ENCODE measurements at regions not wholly inside any gene's neighbourhood (a gene's known extent, or its start where the extent isn't known, plus 50 kb on each side); places are given as distances from the start of the nearest gene placed in this dataset.
"Not testable (repeated sequence)": the region's sequence is repeated elsewhere in the genome, so short reads cannot be mapped to it uniquely, and the experiment has no call there.

DNA sequence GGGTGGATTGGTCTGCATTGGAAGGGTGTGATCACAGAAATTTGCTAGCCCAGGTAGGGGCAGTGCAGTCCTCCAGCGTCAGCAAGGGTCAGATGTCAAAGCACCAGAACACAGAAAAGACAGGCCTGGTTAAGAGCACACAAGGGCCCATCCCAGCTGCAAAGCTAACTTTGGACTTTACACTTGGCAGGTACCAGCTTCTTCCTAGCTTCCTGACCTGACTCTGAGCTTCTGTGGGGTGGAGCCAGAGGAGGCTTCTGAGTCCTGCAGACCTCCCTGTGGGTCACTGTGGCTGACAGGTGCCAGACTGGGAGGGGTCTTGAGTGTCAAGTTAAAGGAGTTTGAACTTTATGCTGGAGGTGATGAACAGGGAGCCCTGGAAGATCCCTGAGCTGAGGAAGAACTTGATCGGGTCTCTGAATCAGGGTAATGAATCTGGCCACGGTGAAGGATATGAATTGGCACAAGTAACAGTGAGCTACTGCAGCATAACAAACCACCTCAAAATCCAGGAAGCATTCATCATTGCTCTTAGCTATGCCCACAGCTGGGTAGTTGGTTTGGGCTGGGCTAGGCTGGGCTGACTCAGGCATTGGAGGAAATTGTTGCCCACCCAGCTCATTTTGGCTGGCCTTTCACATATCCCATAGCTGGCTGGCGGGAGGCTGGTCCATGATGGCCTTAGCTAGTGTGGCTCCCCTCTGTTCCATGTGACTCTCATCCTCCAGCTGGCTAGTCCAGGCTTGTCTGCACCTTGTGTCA lies 63.4 kb downstream of the BARX1 start:
- no peak overlapping the region for H3K4me3 ChIP-seq (ENCODE audit: low read depth, low read length)
- TF ChIP-seq, protein P1, sequence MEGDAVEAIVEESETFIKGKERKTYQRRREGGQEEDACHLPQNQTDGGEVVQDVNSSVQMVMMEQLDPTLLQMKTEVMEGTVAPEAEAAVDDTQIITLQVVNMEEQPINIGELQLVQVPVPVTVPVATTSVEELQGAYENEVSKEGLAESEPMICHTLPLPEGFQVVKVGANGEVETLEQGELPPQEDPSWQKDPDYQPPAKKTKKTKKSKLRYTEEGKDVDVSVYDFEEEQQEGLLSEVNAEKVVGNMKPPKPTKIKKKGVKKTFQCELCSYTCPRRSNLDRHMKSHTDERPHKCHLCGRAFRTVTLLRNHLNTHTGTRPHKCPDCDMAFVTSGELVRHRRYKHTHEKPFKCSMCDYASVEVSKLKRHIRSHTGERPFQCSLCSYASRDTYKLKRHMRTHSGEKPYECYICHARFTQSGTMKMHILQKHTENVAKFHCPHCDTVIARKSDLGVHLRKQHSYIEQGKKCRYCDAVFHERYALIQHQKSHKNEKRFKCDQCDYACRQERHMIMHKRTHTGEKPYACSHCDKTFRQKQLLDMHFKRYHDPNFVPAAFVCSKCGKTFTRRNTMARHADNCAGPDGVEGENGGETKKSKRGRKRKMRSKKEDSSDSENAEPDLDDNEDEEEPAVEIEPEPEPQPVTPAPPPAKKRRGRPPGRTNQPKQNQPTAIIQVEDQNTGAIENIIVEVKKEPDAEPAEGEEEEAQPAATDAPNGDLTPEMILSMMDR (IDR thresholded peaks at IDR 0.05; ENCODE audit: borderline replicate concordance, insufficient read depth, low read depth, low read length) = no peak

DNA sequence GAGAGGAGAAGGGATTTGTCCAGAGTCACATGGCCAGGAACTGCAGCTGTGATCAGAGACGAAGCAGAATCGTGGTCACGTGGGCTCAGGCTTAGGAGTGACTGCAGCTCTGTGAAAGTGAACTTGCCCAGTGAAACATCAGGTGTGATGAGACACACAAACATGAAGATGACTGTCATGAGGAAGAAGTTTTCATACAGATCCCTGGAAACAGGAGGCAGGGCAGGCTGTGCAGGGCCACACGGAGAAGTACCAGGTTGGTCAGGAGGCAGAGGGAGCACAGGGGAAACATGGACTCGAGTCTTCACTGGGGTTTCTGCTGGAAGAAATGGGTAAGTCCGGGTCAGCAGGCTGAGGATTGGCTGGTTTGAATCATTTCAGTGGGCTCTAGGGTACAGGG lies 64.1 kb downstream of the BARX1 start:
- TF ChIP-seq, protein P1 (IDR thresholded peaks at IDR 0.05; ENCODE audit: borderline replicate concordance, insufficient read depth, low read depth, low read length) = no peak
- H3K4me3 ChIP-seq (ENCODE audit: low read depth, low read length) = no peak overlapping the region

DNA sequence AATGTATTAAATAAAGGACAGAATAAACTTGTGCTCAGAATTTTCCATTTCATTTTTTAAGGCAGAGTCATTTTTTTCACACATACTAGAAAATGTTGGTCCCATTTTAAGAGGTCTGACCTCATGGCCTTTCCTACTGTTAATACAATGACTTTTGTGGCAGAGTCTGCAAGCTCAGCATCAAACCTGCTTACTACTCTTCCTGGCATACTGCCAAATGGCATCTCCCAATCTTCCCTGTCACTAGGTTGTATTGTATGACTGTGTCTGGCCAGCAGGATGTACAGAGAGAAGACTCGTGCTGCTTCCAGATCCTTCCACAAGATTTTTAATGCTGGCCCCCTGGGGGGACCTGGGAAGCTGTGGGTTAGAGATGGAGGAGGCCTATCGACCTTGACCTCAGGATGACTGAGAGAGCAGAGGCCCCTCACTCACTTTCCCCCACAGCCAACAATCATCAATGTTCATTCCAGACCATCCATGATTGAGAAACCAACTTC lies 64.7 kb downstream of the BARX1 start:
- H3K4me3 ChIP-seq (ENCODE audit: low read depth, low read length) = no peak overlapping the region
- TF ChIP-seq, protein P1 (IDR thresholded peaks at IDR 0.05; ENCODE audit: borderline replicate concordance, insufficient read depth, low read depth, low read length) = no peak

DNA sequence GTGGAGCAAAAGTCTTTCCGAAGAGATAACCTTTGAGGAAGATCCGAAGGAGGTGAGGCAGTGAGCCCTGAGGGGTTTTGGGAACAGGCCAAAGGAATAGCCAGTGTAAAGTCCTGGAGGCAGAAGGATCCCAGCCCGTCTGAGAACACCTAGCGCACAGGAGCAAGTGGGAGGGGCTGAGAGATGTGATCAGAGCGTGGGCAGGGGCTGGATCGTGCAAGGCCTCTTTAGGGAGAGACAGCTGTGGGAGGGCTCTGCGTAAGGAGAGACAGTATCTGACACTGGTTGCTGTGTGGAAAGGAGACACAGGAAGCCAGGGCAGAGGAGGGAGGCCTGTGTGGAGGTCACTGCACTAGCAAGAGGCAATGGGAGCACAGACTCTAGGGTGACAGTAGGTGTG lies 68.2 kb downstream of the BARX1 start:
- TF ChIP-seq, protein P1 (IDR thresholded peaks at IDR 0.05; ENCODE audit: borderline replicate concordance, insufficient read depth, low read depth, low read length) = no peak

DNA sequence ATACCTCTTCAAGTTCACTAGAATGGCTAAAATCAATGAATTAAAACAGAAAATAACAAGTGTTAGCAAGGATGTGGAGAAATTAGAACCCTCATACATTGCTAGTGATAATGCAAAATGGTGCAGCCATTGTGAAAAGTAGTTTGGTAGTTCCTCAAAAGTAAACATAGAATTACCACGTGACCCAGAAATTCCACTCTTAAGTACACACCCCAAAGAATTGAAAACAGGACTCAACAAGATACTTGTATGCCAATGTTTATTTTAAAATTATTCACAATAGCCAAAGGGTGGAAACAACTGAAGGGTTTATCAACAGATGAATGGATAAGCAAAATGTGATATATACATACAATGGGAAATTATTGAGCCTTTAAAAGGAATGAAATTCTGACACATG lies 70.3 kb downstream of the BARX1 start:
- TF ChIP-seq, protein P1 (IDR thresholded peaks at IDR 0.05; ENCODE audit: borderline replicate concordance, insufficient read depth, low read depth, low read length) = no peak
- no peak overlapping the region for H3K4me3 ChIP-seq (ENCODE audit: low read depth, low read length)

More for the DNA sequence above, 68.2 kb downstream of the BARX1 start:
- no peak overlapping the region for H3K4me3 ChIP-seq (ENCODE audit: low read depth, low read length)

DNA sequence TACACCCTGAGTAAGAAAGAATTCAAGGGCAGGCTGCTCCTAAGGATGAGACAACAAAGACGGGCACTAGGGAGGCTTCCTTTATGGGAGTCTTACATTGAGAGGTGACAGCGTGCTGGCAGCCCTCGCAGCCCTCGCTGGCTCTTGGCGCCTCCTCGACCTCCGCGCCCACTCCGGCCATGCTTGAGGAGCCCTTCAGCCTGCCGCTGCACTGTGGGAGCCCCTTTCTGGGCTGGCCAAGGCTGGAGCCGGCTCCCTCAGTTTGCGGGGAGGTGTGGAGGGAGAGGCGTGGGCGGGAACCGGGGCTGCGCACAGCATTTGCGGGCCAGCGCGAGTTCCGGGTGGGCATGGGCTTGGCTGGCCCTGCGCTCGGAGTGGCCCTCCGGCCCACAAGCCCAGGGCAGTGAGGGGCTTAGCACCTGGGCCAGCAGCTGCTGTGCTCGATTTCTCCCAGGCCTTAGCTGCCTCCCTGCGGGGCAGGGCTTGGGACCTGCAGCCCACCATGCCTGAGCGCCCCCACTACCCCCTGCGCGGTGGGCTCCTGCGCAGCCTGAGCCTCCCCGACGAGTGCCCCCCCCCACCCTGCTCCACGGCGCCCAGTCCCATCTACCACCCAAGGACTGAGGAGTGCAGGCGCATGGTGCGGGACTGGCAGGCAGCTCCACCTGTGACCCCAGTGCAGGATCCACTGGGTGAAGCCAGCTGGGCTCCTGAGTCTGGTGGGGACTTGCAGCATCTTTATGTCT lies 75.3 kb downstream of the BARX1 start:
- H3K4me3 ChIP-seq (ENCODE audit: low read depth, low read length) = not testable (repeated sequence)

DNA sequence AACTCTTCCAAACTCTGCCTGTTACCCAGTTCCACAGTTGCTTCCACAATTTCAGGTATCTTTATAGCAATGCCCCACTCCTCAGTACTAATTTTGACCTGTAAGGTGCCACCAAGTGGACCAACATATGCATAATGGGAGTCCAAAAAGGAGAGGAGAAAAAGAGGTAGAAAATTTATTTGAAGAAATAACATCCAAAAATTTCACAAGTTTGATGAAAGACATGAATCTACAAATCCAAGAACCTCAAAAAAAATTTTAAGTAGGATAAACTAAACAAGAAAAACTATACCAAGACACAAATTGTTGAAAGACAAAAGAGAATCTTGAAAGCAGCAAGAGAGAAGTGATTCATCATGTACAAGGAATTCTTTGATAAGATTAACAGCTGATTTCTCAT lies 79.8 kb downstream of the BARX1 start:
- TF ChIP-seq, protein P1 (IDR thresholded peaks at IDR 0.05; ENCODE audit: borderline replicate concordance, insufficient read depth, low read depth, low read length) = no peak
- no peak overlapping the region for H3K4me3 ChIP-seq (ENCODE audit: low read depth, low read length)
